GM21619 (cell line): ENCODE measurements at regions not wholly inside any gene's neighbourhood (a gene's known extent, or its start where the extent isn't known, plus 50 kb on each side); places are given as distances from the start of the nearest gene placed in this dataset.

Source experiments
- ATAC-seq: cut with Tn5 transposase; IDR thresholded peaks from one replicate; pipeline ENCODE4 v1.9.1; 2021; ENCODE audit not compliant: unreplicated experiment

GRCh38 chr6:50591135-50591534 is 122.2 kb upstream of the TFAP2D start:
- no peak for ATAC-seq

- no peak for ATAC-seq
Measured at GRCh38 chr6:50600280-50600679, 113.0 kb upstream of the TFAP2D start.

GRCh38 chr6:50602292-50602691 is 111.0 kb upstream of the TFAP2D start:
- ATAC-seq, result no peak

- ATAC-seq, result no peak
Measured at GRCh38 chr6:50608421-50608820, 104.9 kb upstream of the TFAP2D start.

- no peak for ATAC-seq
Measured at GRCh38 chr6:50610562-50610961, 102.8 kb upstream of the TFAP2D start.

- ATAC-seq, result no peak
Measured at GRCh38 chr6:50635429-50635828, 77.9 kb upstream of the TFAP2D start.

GRCh38 chr6:50637267-50637666 is 76.1 kb upstream of the TFAP2D start:
- ATAC-seq, result no peak

- no peak for ATAC-seq
Measured at GRCh38 chr6:50649086-50649485, 64.2 kb upstream of the TFAP2D start.

- no peak for ATAC-seq
Measured at GRCh38 chr6:50653253-50653652, 60.1 kb upstream of the TFAP2D start.

- ATAC-seq, result no peak
Measured at GRCh38 chr6:50654155-50654554, 59.2 kb upstream of the TFAP2D start.

- peak; percentile 73 for ATAC-seq
Measured at GRCh38 chr6:50655848-50656453, 57.4 kb upstream of the TFAP2D start.

GRCh38 chr6:50657513-50657912 is 55.8 kb upstream of the TFAP2D start:
- ATAC-seq, result no peak

GRCh38 chr6:50658561-50658960 is 54.8 kb upstream of the TFAP2D start:
- no peak for ATAC-seq

GRCh38 chr6:50661636-50662035 is 51.7 kb upstream of the TFAP2D start:
- ATAC-seq, result no peak
